HepG2 (cell line): ENCODE measurements at regions not wholly inside any gene's neighbourhood (a gene's known extent, or its start where the extent isn't known, plus 50 kb on each side); places are given as distances from the start of the nearest gene placed in this dataset.

Experiments used
- ATAC-seq: fragments of 200-7000 bp; cut with Tn5 transposase; 3 replicates; pipeline ENCODE4 v1.9.1; 2020; ENCODE audit warnings: mild to moderate bottlenecking, moderate library complexity
- BruUV-seq: library from RNA; stranded (reverse); fragments of 400-500 nt; replicated peaks from 2 replicates; lab custom pipeline; 2021; lab: Mats Ljungman, UMichigan
- CTCF ChIA-PET: fragments of 300-600 bp; formaldehyde crosslinking; extraction: SDS; loops from one replicate; lab custom pipeline; 2021; ENCODE audit warnings: low total read pairs, inconsistent platforms, low intra/inter-chr PET ratio; lab: Yijun Ruan, JAX
- POLR2A ChIA-PET: fragments of 350-600 bp; sonication (Branson Sonifier 250); formaldehyde crosslinking; loops from one replicate; lab custom pipeline; 2020; ENCODE audit warnings: antibody characterized with exemption, inconsistent platforms; lab: Yijun Ruan, JAX
- DNase-seq: peaks from one replicate; pipeline ENCODE4 v3.0.0-alpha.2; 2015; ENCODE audit warnings: low spot score
- FAIRE-seq: peaks from 3 replicates; lab custom pipeline; 2011; peaks lifted over from hg19 to GRCh38; lab: Jason Lieb, UNC
- H2AFZ ChIP-seq: one replicate; pipeline ENCODE4 v1.6.1; 2011; ENCODE audit warnings: low read length, inconsistent platforms
- H3K27ac ChIP-seq: fragments of 300-600 bp; 3 replicates; pipeline ENCODE4 v1.8.0; 2011; ENCODE audit warnings: mixed run types, mild to moderate bottlenecking, mixed read lengths, low read length, inconsistent platforms; ENCODE audit not compliant: insufficient read depth; ENCODE audit errors: extremely low read length
- H3K27me3 ChIP-seq, 2 experiments: fragments of 200-600 bp in 1 of 2; 2 replicates in 1 of 2; 3 replicates in 1 of 2; pipeline versions ENCODE4 v1.6.0 to v1.8.0; 2011; ENCODE audit warnings: low read length in 2 of 2, mild to moderate bottlenecking in 2 of 2, moderate library complexity in 2 of 2, inconsistent platforms in 1 of 2; ENCODE audit not compliant: insufficient read depth in 2 of 2, control insufficient read depth in 1 of 2
- H3K36me3 ChIP-seq, 2 experiments: fragments of 200-600 bp in 1 of 2; replicated peaks in 1 of 2; 2 replicates in 1 of 2; 3 replicates in 1 of 2; pipeline versions ENCODE4 v1.5.1 to v1.8.0; 2011; ENCODE audit warnings: low read length in 2 of 2, inconsistent platforms in 1 of 2; ENCODE audit not compliant: insufficient read depth in 2 of 2, control insufficient read depth in 1 of 2
- H3K4me1 ChIP-seq: 2 replicates; pipeline ENCODE4 v1.5.1; 2012; ENCODE audit warnings: low read length, inconsistent platforms; ENCODE audit not compliant: insufficient read depth
- H3K4me2 ChIP-seq: 2 replicates; pipeline ENCODE4 v1.6.0; 2011; ENCODE audit warnings: low read depth, low read length, inconsistent platforms
- H3K4me3 ChIP-seq, 3 experiments: fragments of 200-600 bp in 1 of 3; sonication (generic), shearing (Covaris generic) in 1 of 3; replicated peaks in 1 of 3; 2 replicates each; pipeline ENCODE4 v1.5.1; 2011 to 2016; ENCODE audit warnings: low read length in 3 of 3, inconsistent platforms in 2 of 3, low read depth in 2 of 3, mild to moderate bottlenecking in 2 of 3, control low read depth in 1 of 3, mixed read lengths in 1 of 3; ENCODE audit not compliant: insufficient read depth in 1 of 3
- H3K79me2 ChIP-seq: one replicate; pipeline ENCODE4 v1.6.1; 2011; ENCODE audit warnings: low read length, inconsistent platforms; ENCODE audit not compliant: insufficient read depth
- H3K9ac ChIP-seq: 2 replicates; pipeline ENCODE4 v1.6.0; 2011; ENCODE audit warnings: mild to moderate bottlenecking, low read depth, low read length, inconsistent platforms; ENCODE audit not compliant: insufficient read depth
- H3K9me3 ChIP-seq: 2 replicates; pipeline ENCODE4 v1.5.1; 2012; ENCODE audit warnings: mild to moderate bottlenecking, low read length
- H4K20me1 ChIP-seq: 2 replicates; pipeline ENCODE4 v1.6.0; 2011; ENCODE audit warnings: inconsistent platforms, mild to moderate bottlenecking, low read length, moderate library complexity; ENCODE audit not compliant: insufficient read depth
- ELF4 ChIP-seq: sonication (generic); formaldehyde crosslinking; IDR thresholded peaks from 2 replicates; pipeline ENCODE4 v1.5.0; 2020; ENCODE audit warnings: missing genetic modification reagents, mild to moderate bottlenecking, moderate library complexity, borderline replicate concordance
- MAFG ChIP-seq: sonication (generic); formaldehyde crosslinking; IDR thresholded peaks from 2 replicates; pipeline ENCODE4 v1.5.1; 2020; ENCODE audit warnings: mild to moderate bottlenecking, missing genetic modification reagents
- SMAD1 ChIP-seq: sonication (generic); formaldehyde crosslinking; IDR thresholded peaks from 2 replicates; pipeline ENCODE4 v1.4.0; 2020; ENCODE audit warnings: missing genetic modification reagents, low read depth, mild to moderate bottlenecking, borderline replicate concordance
- ZNF350 ChIP-seq: sonication (generic); formaldehyde crosslinking; IDR thresholded peaks from 2 replicates; pipeline ENCODE4 v1.4.0; 2020; ENCODE audit warnings: mild to moderate bottlenecking, low read depth, missing genetic modification reagents, borderline replicate concordance
- ZNF567 ChIP-seq: sonication (generic); formaldehyde crosslinking; IDR thresholded peaks from 2 replicates; pipeline ENCODE4 v1.8.1; 2023; ENCODE audit warnings: mild to moderate bottlenecking, missing genetic modification reagents, borderline replicate concordance
- ZNF607 ChIP-seq: sonication (generic); formaldehyde crosslinking; IDR thresholded peaks from 2 replicates; pipeline ENCODE4 v1.5.1; 2020; ENCODE audit warnings: missing genetic modification reagents, mild to moderate bottlenecking, borderline replicate concordance
- ZNF660 ChIP-seq: sonication (generic); formaldehyde crosslinking; IDR thresholded peaks from 2 replicates; pipeline ENCODE4 v1.5.1; 2020; ENCODE audit warnings: mild to moderate bottlenecking, low read depth, missing genetic modification reagents, borderline replicate concordance
- ZSCAN22 ChIP-seq: sonication (generic); formaldehyde crosslinking; IDR thresholded peaks from 2 replicates; pipeline ENCODE4 v1.4.0; 2020; ENCODE audit warnings: mild to moderate bottlenecking, missing genetic modification reagents
- WGBS: methylation state at CpG from one replicate; pipeline ENCODE4 v1.1.6; 2017; ENCODE audit warnings: low lambda C conversion rate; 5-methylcytosine and 5-hydroxymethylcytosine counted together
- in situ Hi-C: cut with HindIII; loops from 2 replicates; pipeline ENCODE4 v1.10.0; 2017; ENCODE audit warnings: low pct_unique_long_range_greater_than_20kb; ENCODE audit not compliant: extremely low pct_ligation_motif_present
- intact Hi-C: fragments of 100-400 bp; cut with micrococcal nuclease; formaldehyde crosslinking; loops from one replicate; pipeline ENCODE4 v1.10.0; 2022; ENCODE audit not compliant: unreplicated experiment
- TF ChIP-seq, protein P1 (sequence below): sonication (generic); formaldehyde crosslinking; IDR thresholded peaks from 2 replicates; pipeline ENCODE4 v1.4.0; 2020; ENCODE audit warnings: mild to moderate bottlenecking, missing genetic modification reagents

DNA sequence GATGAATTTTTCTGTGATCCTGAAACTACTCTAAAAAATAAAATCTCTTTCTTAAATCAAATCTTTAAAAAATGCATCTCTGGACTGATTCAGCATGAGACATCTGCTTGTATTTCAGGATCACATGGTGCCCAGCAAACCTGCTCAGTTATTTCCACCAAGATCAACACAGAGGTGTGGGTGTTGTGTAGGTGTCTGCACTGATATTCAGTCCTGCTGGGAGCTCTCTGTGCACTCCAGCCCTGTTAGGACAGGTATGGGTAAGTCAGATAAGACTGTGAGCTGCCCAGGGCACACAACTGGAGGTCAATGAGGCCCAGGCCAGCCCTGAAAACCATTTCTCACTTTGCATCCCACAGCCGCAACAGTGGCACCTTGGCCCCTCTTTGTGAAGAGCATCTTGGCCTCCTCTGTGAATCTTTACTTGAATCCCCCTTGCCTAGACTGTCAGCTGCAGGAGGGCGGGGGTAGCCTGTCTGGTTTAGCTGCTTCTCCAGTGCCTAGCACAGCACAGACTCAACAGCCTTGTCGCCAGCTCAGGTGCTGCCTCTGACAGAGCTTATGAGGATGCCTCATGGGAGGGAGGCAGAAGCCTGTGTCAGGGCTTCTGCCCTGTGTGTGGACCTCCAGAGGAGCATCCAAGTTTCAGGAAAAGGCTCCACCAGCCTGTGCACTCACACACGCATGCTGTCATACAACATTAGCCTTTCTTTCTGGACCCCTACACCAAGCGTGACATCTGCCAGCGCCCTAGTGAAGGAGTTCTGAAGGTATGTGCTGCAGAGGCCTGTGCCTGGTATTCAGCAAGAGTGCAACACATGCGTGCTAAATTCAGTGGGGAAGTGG lies 187.6 kb upstream of the CST7 start:
- WGBS: 49% methylated on average over 7 of the region's 7 CpGs
- no peak overlapping the region for H3K4me2 ChIP-seq
- no peak for TF ChIP-seq ZSCAN22
- no peak for TF ChIP-seq SMAD1 (CRISPR knock-in tag)
- TF ChIP-seq MAFG (CRISPR knock-in tag): no peak
- TF ChIP-seq, protein P1, sequence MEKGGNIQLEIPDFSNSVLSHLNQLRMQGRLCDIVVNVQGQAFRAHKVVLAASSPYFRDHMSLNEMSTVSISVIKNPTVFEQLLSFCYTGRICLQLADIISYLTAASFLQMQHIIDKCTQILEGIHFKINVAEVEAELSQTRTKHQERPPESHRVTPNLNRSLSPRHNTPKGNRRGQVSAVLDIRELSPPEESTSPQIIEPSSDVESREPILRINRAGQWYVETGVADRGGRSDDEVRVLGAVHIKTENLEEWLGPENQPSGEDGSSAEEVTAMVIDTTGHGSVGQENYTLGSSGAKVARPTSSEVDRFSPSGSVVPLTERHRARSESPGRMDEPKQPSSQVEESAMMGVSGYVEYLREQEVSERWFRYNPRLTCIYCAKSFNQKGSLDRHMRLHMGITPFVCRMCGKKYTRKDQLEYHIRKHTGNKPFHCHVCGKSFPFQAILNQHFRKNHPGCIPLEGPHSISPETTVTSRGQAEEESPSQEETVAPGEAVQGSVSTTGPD (CRISPR knock-in tag): no peak
- no peak for TF ChIP-seq ZNF350 (CRISPR knock-in tag)
- TF ChIP-seq ZNF660 (CRISPR knock-in tag): no peak
- no peak for TF ChIP-seq ELF4
- TF ChIP-seq ZNF567 (CRISPR knock-in tag): no peak
- TF ChIP-seq ZNF607 (CRISPR knock-in tag): no peak
- intact Hi-C loops: no loop called here
- no peaks in the 10 kb centered on the region for H3K36me3 ChIP-seq
- no peak overlapping the region for H2AFZ ChIP-seq
- H3K4me1 ChIP-seq: peaks cover 5% of the 10 kb centered on the region
- no peaks in the 10 kb centered on the region for H4K20me1 ChIP-seq
- ChIA-PET CTCF (no interaction called here), POLR2A (no interaction called here)
- H3K9me3 ChIP-seq: peaks cover 11% of the 10 kb centered on the region
- H3K27me3 ChIP-seq: peaks cover 0 to 13% of the 10 kb centered on the region in 2 experiments; a peak in 3 of 5 replicates
- no peak for DNase-seq
- BruUV-seq: no TSS peak
- no peak overlapping the region for H3K4me3 ChIP-seq
- no peak for FAIRE-seq
- no peaks in the 10 kb centered on the region for H3K79me2 ChIP-seq
- no peak overlapping the region for H3K27ac ChIP-seq
- ATAC-seq: no peak
- in situ Hi-C loops: no loop called here
- no peak overlapping the region for H3K9ac ChIP-seq
